ENCODE measurements at regions not wholly inside any gene's neighbourhood (a gene's known extent, or its start where the extent isn't known, plus 50 kb on each side); places are given as distances from the start of the nearest gene placed in this dataset.

GRCh38 chr5:84618262-84618661 lies 233.6 kb upstream of the EDIL3 start (continued):
- no peak for TF ChIP-seq ATF3 (IDR thresholded peaks at IDR 0.05; ENCODE audit: insufficient read depth, low read depth, low read length)
- no peak for TF ChIP-seq CBX8 (IDR thresholded peaks at IDR 0.05; ENCODE audit: borderline replicate concordance, low read depth, low read length)

Data from H1 (cell line).